ENCODE measurements at regions not wholly inside any gene's neighbourhood (a gene's known extent, or its start where the extent isn't known, plus 50 kb on each side); places are given as distances from the start of the nearest gene placed in this dataset.

DNA sequence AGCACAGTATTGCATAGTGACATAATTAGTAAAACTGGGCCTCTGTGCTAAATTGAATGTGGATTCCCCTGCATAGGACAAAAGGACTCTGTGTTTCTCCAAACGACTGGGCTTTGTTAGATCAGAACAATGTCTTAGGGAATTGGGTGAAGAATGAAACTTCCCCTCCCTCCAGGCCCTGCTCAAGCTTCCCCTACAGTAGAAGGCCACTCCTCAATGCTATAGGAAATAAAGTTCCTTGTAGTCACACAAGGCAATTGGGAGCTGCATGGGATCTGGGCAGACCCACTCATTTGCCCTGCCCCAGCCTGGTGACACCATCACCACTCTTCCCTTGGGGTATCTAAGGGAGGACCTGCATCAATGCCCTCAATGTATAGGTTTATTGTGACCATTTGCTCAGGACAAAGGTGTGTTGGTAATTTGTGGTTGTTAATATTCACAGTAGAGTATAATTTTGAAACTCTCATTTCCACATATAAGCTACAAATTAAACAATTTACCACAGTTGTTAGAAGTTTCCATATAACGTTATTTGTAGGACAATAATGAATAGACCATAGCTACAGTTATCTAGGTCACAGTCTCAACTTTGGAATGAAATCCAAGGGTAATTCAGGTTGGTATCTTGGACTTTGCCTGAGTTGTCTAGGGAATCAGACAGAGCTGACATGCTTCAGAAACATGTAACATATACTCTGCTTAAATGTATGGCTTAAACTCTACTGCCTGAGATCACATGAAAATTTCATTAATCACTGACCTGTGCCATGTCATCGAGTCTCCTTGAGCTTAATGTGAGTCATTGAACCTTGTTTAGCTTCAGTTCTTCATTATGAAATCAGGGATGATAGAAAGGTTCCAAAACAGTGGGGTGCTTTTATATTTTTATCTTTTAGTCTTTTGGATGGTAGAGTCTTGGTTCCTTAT lies 64.8 kb upstream of the DARS1 start:
- TF ChIP-seq, protein P1, sequence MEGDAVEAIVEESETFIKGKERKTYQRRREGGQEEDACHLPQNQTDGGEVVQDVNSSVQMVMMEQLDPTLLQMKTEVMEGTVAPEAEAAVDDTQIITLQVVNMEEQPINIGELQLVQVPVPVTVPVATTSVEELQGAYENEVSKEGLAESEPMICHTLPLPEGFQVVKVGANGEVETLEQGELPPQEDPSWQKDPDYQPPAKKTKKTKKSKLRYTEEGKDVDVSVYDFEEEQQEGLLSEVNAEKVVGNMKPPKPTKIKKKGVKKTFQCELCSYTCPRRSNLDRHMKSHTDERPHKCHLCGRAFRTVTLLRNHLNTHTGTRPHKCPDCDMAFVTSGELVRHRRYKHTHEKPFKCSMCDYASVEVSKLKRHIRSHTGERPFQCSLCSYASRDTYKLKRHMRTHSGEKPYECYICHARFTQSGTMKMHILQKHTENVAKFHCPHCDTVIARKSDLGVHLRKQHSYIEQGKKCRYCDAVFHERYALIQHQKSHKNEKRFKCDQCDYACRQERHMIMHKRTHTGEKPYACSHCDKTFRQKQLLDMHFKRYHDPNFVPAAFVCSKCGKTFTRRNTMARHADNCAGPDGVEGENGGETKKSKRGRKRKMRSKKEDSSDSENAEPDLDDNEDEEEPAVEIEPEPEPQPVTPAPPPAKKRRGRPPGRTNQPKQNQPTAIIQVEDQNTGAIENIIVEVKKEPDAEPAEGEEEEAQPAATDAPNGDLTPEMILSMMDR (IDR thresholded peaks at IDR 0.05 in 2 of 3, conservative IDR thresholded peaks at IDR 0.05 in 1 of 3; ENCODE audit: insufficient read depth in 2 of 3, low read depth in 1 of 3, low read length in 3 of 3) = no peak
- TF ChIP-seq ZNF696 (CRISPR knock-in tag; conservative IDR thresholded peaks at IDR 0.05) = no peak

Data from K562 (cell line).